ENCODE measurements at regions not wholly inside any gene's neighbourhood (a gene's known extent, or its start where the extent isn't known, plus 50 kb on each side); places are given as distances from the start of the nearest gene placed in this dataset.

DNA sequence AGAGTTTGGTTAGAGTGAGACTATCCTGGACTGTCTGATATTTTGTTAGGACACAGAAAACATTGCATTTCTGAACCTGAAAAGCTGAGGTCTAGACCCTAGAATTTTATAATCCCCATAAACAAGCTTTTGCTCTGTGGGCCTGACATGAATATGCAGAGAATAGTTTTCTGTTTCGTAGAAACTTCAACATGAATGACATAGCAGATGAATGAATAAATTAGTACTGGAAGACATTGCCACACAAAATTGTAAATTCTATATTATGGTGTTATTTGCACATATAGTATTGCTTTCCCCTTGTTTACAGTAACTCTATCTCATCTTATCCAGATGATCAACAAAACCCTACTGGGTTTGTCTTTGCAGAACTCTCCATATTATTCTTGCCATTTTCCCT lies 54.9 kb upstream of the MAML3 start:
- TF ChIP-seq, protein P1, sequence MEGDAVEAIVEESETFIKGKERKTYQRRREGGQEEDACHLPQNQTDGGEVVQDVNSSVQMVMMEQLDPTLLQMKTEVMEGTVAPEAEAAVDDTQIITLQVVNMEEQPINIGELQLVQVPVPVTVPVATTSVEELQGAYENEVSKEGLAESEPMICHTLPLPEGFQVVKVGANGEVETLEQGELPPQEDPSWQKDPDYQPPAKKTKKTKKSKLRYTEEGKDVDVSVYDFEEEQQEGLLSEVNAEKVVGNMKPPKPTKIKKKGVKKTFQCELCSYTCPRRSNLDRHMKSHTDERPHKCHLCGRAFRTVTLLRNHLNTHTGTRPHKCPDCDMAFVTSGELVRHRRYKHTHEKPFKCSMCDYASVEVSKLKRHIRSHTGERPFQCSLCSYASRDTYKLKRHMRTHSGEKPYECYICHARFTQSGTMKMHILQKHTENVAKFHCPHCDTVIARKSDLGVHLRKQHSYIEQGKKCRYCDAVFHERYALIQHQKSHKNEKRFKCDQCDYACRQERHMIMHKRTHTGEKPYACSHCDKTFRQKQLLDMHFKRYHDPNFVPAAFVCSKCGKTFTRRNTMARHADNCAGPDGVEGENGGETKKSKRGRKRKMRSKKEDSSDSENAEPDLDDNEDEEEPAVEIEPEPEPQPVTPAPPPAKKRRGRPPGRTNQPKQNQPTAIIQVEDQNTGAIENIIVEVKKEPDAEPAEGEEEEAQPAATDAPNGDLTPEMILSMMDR (IDR thresholded peaks at IDR 0.05), result no peak
- TF ChIP-seq POLR2A (IDR thresholded peaks at IDR 0.05), result no peak

All from body of pancreas (tissue), 4 donors.